ENCODE measurements at regions not wholly inside any gene's neighbourhood (a gene's known extent, or its start where the extent isn't known, plus 50 kb on each side); places are given as distances from the start of the nearest gene placed in this dataset.
A peak's percentile ranks its signal among the peaks of the same experiment; 100 is the strongest.

- DNase-seq (ENCODE audit: low read depth in 2 of 3, low spot score in 2 of 3), result peak in 1 of 3 experiments; percentile 22
Measured at GRCh38 chr3:177426878-177427495, 229.7 kb upstream of the TBL1XR1 start.

GRCh38 chr3:177427540-177427939 lies 230.3 kb upstream of the TBL1XR1 start:
- DNase-seq (ENCODE audit: low read depth in 2 of 3, low spot score in 2 of 3), result no peak

- DNase-seq (ENCODE audit: low read depth in 2 of 3, low spot score in 2 of 3), result no peak
Measured at GRCh38 chr3:177429079-177429478, 231.8 kb upstream of the TBL1XR1 start.

- DNase-seq (ENCODE audit: low read depth in 2 of 3, low spot score in 2 of 3), result no peak
Measured at GRCh38 chr3:177429771-177430170, 232.5 kb upstream of the TBL1XR1 start.

- DNase-seq (ENCODE audit: low read depth in 2 of 3, low spot score in 2 of 3), result no peak
Measured at GRCh38 chr3:177430653-177431052, 233.4 kb upstream of the TBL1XR1 start.

- no peak for DNase-seq (ENCODE audit: low read depth in 2 of 3, low spot score in 2 of 3)
Measured at GRCh38 chr3:177431525-177432176, 234.4 kb upstream of the TBL1XR1 start.

GRCh38 chr3:177435301-177435700 lies 238.0 kb upstream of the TBL1XR1 start:
- no peak for DNase-seq (ENCODE audit: low read depth in 2 of 3, low spot score in 2 of 3)

GRCh38 chr3:177437513-177438337 lies 240.4 kb upstream of the TBL1XR1 start:
- DNase-seq (ENCODE audit: low read depth in 2 of 3, low spot score in 2 of 3), result no peak

GRCh38 chr3:177438596-177439220 lies 241.4 kb upstream of the TBL1XR1 start:
- DNase-seq (ENCODE audit: low read depth in 2 of 3, low spot score in 2 of 3), result no peak

- no peak for DNase-seq (ENCODE audit: low read depth in 2 of 3, low spot score in 2 of 3)
Measured at GRCh38 chr3:177439694-177440269, 242.5 kb upstream of the TBL1XR1 start.

- no peak for DNase-seq (ENCODE audit: low read depth in 2 of 3, low spot score in 2 of 3)
Measured at GRCh38 chr3:177440456-177441104, 243.3 kb upstream of the TBL1XR1 start.

- DNase-seq (ENCODE audit: low read depth in 2 of 3, low spot score in 2 of 3), result no peak
Measured at GRCh38 chr3:177441276-177441812, 244.1 kb upstream of the TBL1XR1 start.

GRCh38 chr3:177441813-177442646 lies 244.7 kb upstream of the TBL1XR1 start:
- no peak for DNase-seq (ENCODE audit: low read depth in 2 of 3, low spot score in 2 of 3)

- DNase-seq (ENCODE audit: low read depth in 2 of 3, low spot score in 2 of 3), result no peak
Measured at GRCh38 chr3:177443469-177443868, 246.2 kb upstream of the TBL1XR1 start.

- DNase-seq (ENCODE audit: low read depth in 2 of 3, low spot score in 2 of 3), result no peak
Measured at GRCh38 chr3:177444696-177445095, 247.4 kb upstream of the TBL1XR1 start.

- DNase-seq (ENCODE audit: low read depth in 2 of 3, low spot score in 2 of 3), result no peak
Measured at GRCh38 chr3:177445549-177445948, 248.3 kb upstream of the TBL1XR1 start.

- no peak for DNase-seq (ENCODE audit: low read depth in 2 of 3, low spot score in 2 of 3)
Measured at GRCh38 chr3:177446165-177446601, 248.9 kb upstream of the TBL1XR1 start.

GRCh38 chr3:177447938-177448337 lies 250.7 kb upstream of the TBL1XR1 start:
- no peak for DNase-seq (ENCODE audit: low read depth in 2 of 3, low spot score in 2 of 3)

- DNase-seq (ENCODE audit: low read depth in 2 of 3, low spot score in 2 of 3), result no peak
Measured at GRCh38 chr3:177448987-177449359, 251.7 kb upstream of the TBL1XR1 start.

All from activated CD8-positive, alpha-beta memory T cell treated with anti-CD3 and anti-CD28 coated beads for 48 hours (primary cell).